Amniotic stem cell (primary cell): ENCODE measurements at regions not wholly inside any gene's neighbourhood (a gene's known extent, or its start where the extent isn't known, plus 50 kb on each side); places are given as distances from the start of the nearest gene placed in this dataset.

Experiments used
- DNase-seq: peaks from one replicate; lab custom pipeline; 2025; lab: John Stamatoyannopoulos, UW

DNA sequence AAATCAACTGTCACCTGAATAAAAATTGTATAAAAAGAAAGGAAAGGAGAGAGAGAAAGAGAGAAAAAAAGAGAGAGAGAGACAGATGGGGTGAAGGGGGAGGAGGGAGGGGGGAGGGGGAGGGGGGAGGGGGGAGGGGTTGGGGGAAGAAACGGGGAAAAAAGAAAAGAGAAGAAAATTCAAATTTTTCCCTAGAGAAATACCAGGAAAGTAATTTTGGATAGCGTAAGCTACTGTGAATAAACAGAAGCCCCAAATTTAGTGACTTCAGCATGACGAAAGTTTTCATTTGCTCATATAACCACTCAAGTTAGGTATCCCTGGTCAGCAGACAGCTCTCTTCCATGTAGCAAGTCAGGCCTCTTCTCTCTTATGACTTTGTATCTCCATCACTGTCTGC lies 289.4 kb upstream of the MYOCD start:
- DNase-seq: no peak

GRCh38 chr17:12386225-12386624 lies 279.5 kb upstream of the MYOCD start:
- DNase-seq: no peak

GRCh38 chr17:12388226-12388625 lies 277.5 kb upstream of the MYOCD start:
- peak; percentile 54 for DNase-seq

- DNase-seq: no peak
Observed at GRCh38 chr17:12389421-12389820, 276.3 kb upstream of the MYOCD start.

- no peak for DNase-seq
Observed at GRCh38 chr17:12390631-12391030, 275.1 kb upstream of the MYOCD start.

DNA sequence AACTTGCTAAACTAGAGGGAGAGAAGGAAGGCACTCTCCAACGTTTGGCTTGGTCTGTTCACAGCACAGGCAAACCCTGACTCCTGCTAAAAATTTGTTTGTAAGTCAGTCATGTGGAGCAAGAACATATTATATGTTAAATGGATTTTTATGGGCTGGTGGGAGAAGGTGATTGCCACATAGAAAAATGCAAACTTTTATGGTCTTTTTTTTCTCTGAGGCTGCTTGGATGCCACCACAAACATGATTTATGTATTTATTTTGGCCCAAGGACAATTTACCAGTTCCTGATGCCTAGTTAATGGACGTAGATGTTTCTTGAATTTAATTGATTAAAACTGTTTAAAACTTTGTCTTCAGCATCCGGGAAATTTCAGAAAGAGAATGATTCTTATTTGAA lies 274.2 kb upstream of the MYOCD start:
- DNase-seq: no peak

DNA sequence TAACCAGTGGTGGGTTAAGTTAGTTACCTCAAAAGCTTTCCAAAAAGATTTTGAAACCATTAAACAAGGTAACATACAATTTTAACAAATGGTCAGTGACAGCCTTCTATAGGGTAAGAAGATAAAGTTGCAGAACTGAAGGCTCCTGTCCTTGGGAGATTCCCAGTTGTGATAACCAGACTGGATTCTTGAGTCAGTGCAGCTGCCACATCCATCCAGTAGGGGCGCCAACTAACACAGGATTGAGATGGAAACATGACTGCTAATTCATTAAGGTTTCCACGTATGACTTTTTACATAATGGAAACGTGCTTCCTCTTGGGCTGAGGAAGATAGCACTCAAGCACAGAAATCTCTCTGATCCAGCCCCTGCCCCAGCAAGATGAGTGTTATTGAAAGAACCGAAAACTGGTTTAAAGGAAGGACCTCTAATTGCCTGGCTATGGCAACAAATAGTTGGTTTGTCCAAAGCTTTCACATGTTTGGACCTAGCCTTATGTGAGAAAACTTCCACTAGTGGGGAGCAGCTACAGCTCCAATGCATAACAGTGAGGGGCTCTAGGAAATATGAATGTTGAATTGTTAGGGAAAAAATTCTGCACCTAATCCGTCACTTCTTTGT lies 269.8 kb upstream of the MYOCD start:
- no peak for DNase-seq

DNA sequence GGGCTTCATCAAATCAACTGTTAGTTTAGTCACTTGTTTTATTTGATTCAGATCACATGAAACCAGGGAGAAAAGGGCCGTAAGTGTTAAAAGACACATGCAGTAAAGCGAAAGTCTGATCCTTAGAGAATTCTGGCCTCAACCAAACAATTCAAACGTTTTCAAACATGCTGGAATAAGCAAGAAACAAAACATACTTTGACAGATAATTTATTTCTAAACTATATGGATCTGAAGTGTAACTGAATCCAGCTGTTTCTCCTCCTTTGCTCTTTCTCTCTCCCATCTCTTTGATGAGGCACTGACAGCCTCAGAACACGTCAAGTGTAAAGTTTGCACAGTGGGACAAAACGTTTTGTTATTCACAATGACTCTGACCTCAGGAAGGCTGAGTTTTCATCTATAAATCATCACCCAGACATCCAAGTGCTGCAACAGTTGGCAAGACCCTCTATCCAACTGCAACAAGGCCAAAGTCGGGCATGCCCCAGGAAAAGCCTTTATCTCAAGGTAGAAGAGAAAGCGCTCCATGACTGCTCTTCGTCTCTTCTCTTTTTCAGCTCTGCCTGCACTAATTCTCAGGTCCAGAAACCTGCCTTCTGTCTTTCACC lies 267.1 kb upstream of the MYOCD start:
- DNase-seq: no peak

GRCh38 chr17:12402963-12403622 lies 262.6 kb upstream of the MYOCD start:
- peak; percentile 34 for DNase-seq

GRCh38 chr17:12403881-12404398 lies 261.8 kb upstream of the MYOCD start:
- no peak for DNase-seq

DNA sequence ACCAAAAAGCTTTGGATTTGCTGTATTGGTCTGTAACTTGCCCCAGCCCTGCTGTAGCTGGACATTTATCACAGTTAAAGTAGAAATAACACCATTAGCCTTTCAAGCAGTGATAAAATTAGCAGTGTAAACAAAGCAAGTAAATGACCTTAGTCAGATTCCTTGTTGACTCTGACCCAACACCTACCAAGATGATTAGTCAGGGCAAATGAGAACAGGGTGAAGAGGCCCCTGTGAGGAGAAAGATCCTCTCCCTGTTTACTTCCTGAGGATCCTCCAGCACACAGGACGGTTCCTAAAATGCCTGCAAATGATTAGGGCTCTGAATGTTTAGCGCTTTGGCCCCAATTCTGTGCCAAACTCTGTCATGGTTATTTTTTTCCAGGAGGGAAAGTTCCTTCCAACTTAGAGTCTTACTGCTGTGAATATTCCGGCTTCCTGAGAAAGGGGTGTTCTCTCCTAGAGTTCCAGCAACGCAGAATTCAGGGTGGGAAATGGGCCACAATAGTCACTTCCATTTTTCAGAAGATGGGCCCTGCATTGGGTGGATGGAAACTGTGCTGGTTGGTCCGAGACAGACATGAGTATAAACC lies 259.0 kb upstream of the MYOCD start:
- no peak for DNase-seq

GRCh38 chr17:12407495-12408252 lies 258.0 kb upstream of the MYOCD start:
- DNase-seq: no peak

DNA sequence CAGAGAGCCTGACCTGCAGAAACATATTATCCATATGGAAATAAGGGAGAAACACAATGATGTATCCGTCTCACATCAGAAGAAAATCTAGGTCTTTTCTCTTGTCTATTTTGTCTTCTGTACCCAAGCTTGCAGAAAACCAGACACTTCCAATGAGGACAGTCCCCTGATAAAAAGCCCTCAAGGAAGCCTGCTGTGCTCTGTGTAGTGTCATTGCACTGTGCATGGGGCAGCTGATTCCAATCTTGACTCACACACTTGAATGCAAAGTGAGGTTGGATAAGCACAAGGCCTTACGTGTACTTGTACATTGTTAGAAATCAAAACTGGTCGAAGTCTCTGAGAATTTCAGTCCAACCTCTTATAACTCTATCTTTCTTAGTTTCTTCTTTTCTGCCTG lies 256.6 kb upstream of the MYOCD start:
- DNase-seq: no peak

DNA sequence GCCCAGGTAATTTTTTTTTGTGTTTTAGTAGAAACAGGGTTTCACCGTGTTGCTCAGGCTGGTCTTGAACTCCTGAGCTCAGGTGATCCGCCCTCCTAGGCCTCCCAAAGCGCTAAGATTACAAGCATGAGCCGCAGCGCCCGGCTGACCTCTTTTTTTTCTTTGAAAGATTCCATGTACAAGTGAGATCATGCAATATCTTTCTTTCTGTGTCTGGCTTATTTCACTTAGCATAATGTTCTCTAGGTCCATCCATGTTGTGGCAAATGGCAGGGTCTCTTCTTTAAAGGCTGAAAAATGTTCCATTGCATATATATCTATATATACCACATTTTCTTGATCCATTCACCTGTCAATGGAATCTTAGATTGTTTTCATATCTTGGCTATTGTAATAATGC lies 255.0 kb upstream of the MYOCD start:
- no peak for DNase-seq

GRCh38 chr17:12415031-12415430 lies 250.7 kb upstream of the MYOCD start:
- DNase-seq: peak; percentile 67

GRCh38 chr17:12421077-12421476 lies 244.6 kb upstream of the MYOCD start:
- DNase-seq: no peak

DNA sequence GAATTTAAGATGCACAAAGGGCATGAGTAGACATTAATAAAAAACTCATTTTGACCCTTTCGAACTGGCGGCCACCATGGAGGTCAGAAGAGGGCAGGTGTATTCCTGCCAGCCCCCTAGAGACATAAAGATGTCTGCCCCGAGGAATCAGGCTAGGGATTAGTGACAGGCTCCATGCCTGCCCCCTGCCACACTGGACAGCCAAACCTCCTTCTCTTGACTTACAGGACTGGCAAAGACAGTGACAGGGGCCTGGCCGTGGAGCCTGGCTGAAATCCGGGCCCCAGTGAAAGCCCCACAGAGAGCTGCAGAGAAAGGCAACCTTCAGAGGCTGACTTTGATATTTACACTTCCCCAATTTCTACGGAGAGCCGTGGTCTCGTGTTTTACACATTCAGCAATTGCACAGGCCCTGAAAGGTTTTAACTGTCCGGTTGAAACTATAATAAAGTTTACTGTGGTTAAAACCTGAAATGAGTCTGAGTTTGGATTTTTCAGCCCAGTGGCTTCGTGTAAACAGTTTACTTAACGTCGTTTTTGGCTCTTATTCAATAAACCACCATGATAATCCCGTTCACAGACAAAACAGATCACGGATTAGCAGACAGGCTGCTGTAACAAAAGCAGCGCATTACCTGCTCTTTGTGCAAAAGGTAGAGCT lies 243.9 kb upstream of the MYOCD start:
- DNase-seq: no peak

GRCh38 chr17:12422651-12423050 lies 243.0 kb upstream of the MYOCD start:
- no peak for DNase-seq

- DNase-seq: no peak
Observed at GRCh38 chr17:12423337-12423736, 242.4 kb upstream of the MYOCD start.

DNA sequence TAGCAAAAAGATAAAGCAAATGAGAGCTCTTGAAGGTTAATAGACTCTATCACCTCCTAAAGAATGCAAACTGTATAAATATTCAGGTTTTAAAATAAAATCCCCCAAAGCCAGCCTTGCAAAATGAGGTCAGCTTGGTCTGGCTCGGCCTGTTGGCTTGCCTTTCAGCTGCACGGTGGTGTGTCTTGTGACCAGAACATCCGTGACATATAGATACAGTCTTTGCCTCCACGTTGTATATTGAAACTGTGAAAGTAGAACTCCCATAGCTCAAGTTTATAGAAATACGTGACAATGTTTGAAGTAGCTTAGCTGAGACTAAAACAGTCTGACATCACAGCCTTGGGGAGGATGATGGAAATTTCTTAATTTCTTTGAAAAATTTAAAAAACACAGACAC lies 236.6 kb upstream of the MYOCD start:
- DNase-seq: no peak

GRCh38 chr17:12431188-12431587 lies 234.5 kb upstream of the MYOCD start:
- DNase-seq: no peak

GRCh38 chr17:12438212-12438611 lies 227.5 kb upstream of the MYOCD start:
- DNase-seq: no peak
